Esophagus squamous epithelium (tissue), 4 donors: ENCODE measurements at regions not wholly inside any gene's neighbourhood (a gene's known extent, or its start where the extent isn't known, plus 50 kb on each side); places are given as distances from the start of the nearest gene placed in this dataset.

Source experiments
- POLR2A ChIP-seq, 4 donors: fragments of 450-650 bp; IDR thresholded peaks; one replicate each; pipeline ENCODE4 v1.6.1; 2017; ENCODE audit warnings: antibody characterized with exemption in 4 of 4, mild to moderate bottlenecking in 4 of 4, moderate library complexity in 3 of 4
- TF ChIP-seq, protein P1 (sequence below), 6 experiments: fragments of 450-650 bp in 4 of 6; fragments of 200-600 bp in 2 of 6; sonication (generic) in 2 of 6; IDR thresholded peaks; one replicate each; pipeline ENCODE4 v1.5.1; 2016 to 2019; ENCODE audit warnings: antibody characterized with exemption in 6 of 6, mild to moderate bottlenecking in 4 of 6, moderate library complexity in 4 of 6

- TF ChIP-seq, protein P1, sequence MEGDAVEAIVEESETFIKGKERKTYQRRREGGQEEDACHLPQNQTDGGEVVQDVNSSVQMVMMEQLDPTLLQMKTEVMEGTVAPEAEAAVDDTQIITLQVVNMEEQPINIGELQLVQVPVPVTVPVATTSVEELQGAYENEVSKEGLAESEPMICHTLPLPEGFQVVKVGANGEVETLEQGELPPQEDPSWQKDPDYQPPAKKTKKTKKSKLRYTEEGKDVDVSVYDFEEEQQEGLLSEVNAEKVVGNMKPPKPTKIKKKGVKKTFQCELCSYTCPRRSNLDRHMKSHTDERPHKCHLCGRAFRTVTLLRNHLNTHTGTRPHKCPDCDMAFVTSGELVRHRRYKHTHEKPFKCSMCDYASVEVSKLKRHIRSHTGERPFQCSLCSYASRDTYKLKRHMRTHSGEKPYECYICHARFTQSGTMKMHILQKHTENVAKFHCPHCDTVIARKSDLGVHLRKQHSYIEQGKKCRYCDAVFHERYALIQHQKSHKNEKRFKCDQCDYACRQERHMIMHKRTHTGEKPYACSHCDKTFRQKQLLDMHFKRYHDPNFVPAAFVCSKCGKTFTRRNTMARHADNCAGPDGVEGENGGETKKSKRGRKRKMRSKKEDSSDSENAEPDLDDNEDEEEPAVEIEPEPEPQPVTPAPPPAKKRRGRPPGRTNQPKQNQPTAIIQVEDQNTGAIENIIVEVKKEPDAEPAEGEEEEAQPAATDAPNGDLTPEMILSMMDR (IDR thresholded peaks at IDR 0.05): no peak
- TF ChIP-seq POLR2A (IDR thresholded peaks at IDR 0.05): no peak
Measured at GRCh38 chr2:22880161-22880560, 504.8 kb upstream of the KLHL29 start.
